ENCODE measurements at regions not wholly inside any gene's neighbourhood (a gene's known extent, or its start where the extent isn't known, plus 50 kb on each side); places are given as distances from the start of the nearest gene placed in this dataset.

- DNase-seq (ENCODE audit: low spot score), result no peak
These were observed 292.6 kb upstream of the TAS2R1 start for GRCh38 chr5:9922719-9923118.

GRCh38 chr5:9920697-9921096 lies 290.5 kb upstream of the TAS2R1 start:
- no peak for DNase-seq (ENCODE audit: low spot score)

GRCh38 chr5:9919306-9920030 lies 289.3 kb upstream of the TAS2R1 start:
- DNase-seq (ENCODE audit: low spot score), result no peak

GRCh38 chr5:9905661-9906060 lies 275.5 kb upstream of the TAS2R1 start:
- no peak for DNase-seq (ENCODE audit: low spot score)

- DNase-seq (ENCODE audit: low spot score), result no peak
These were observed 273.6 kb upstream of the TAS2R1 start for GRCh38 chr5:9903801-9904200.

GRCh38 chr5:9898319-9898718 lies 268.2 kb upstream of the TAS2R1 start:
- no peak for DNase-seq (ENCODE audit: low spot score)

- DNase-seq (ENCODE audit: low spot score), result no peak
These were observed 265.1 kb upstream of the TAS2R1 start for GRCh38 chr5:9895302-9895645.

- no peak for DNase-seq (ENCODE audit: low spot score)
These were observed 264.6 kb upstream of the TAS2R1 start for GRCh38 chr5:9894571-9895301.

- DNase-seq (ENCODE audit: low spot score), result no peak
These were observed 262.5 kb upstream of the TAS2R1 start for GRCh38 chr5:9892696-9893095.

- no peak for DNase-seq (ENCODE audit: low spot score)
These were observed 259.4 kb upstream of the TAS2R1 start for GRCh38 chr5:9889511-9889910.

GRCh38 chr5:9888501-9888901 lies 258.4 kb upstream of the TAS2R1 start:
- DNase-seq (ENCODE audit: low spot score), result no peak

GRCh38 chr5:9885164-9885563 lies 255.0 kb upstream of the TAS2R1 start:
- DNase-seq (ENCODE audit: low spot score), result no peak

GRCh38 chr5:9878206-9878605 lies 248.1 kb upstream of the TAS2R1 start:
- no peak for DNase-seq (ENCODE audit: low spot score)

- DNase-seq (ENCODE audit: low spot score), result no peak
These were observed 247.3 kb upstream of the TAS2R1 start for GRCh38 chr5:9877488-9877887.

- no peak for DNase-seq (ENCODE audit: low spot score)
These were observed 246.3 kb upstream of the TAS2R1 start for GRCh38 chr5:9876451-9876850.

- DNase-seq (ENCODE audit: low spot score), result no peak
These were observed 239.6 kb upstream of the TAS2R1 start for GRCh38 chr5:9869616-9870288.

GRCh38 chr5:9865574-9865973 lies 235.4 kb upstream of the TAS2R1 start:
- no peak for DNase-seq (ENCODE audit: low spot score)

- DNase-seq (ENCODE audit: low spot score), result no peak
These were observed 234.6 kb upstream of the TAS2R1 start for GRCh38 chr5:9864791-9865190.

GRCh38 chr5:9863486-9863885 lies 233.3 kb upstream of the TAS2R1 start:
- DNase-seq (ENCODE audit: low spot score), result no peak

GRCh38 chr5:9861666-9862256 lies 231.6 kb upstream of the TAS2R1 start:
- DNase-seq (ENCODE audit: low spot score), result no peak

GRCh38 chr5:9859808-9860207 lies 229.7 kb upstream of the TAS2R1 start:
- DNase-seq (ENCODE audit: low spot score), result no peak

GRCh38 chr5:9858043-9858442 lies 227.9 kb upstream of the TAS2R1 start:
- no peak for DNase-seq (ENCODE audit: low spot score)

- DNase-seq (ENCODE audit: low spot score), result no peak
These were observed 223.2 kb upstream of the TAS2R1 start for GRCh38 chr5:9853309-9853708.
